ENCODE measurements at regions not wholly inside any gene's neighbourhood (a gene's known extent, or its start where the extent isn't known, plus 50 kb on each side); places are given as distances from the start of the nearest gene placed in this dataset.
A peak's percentile ranks its signal among the peaks of the same experiment; 100 is the strongest.

- Histone ChIP-seq H3K4me3 (ENCODE audit: insufficient read depth, low read length) (no peak overlapping the region), H3K4me1 (ENCODE audit: insufficient read depth, low read length) (peaks cover 15% of the 10 kb centered on the region), H3K27me3 (ENCODE audit: insufficient read depth, low read length) (no peaks in the 10 kb centered on the region), H2AFZ (ENCODE audit: low read length) (no peak overlapping the region), H3K27ac (ENCODE audit: low read depth, low read length) (peak overlapping the region; percentile 59), H3K36me3 (ENCODE audit: insufficient read depth, low read length) (no peaks in the 10 kb centered on the region), H3K9me3 (ENCODE audit: low read depth, low read length) (no peaks in the 10 kb centered on the region), H3K4me2 (ENCODE audit: insufficient read depth, low read length) (no peak overlapping the region), H4K20me1 (ENCODE audit: insufficient read depth, low read length) (no peaks in the 10 kb centered on the region), H3K79me2 (ENCODE audit: insufficient read depth, low read length) (no peaks in the 10 kb centered on the region)
- TF ChIP-seq CTCF (IDR thresholded peaks at IDR 0.05; ENCODE audit: extremely low read depth, low read depth, low read length), result no peak
- DNase-seq (ENCODE audit: insufficient read length, low spot score, missing footprints), result no peak
Observed at GRCh38 chr1:70767377-70767776, 280.2 kb downstream of the PTGER3 start.

DNA sequence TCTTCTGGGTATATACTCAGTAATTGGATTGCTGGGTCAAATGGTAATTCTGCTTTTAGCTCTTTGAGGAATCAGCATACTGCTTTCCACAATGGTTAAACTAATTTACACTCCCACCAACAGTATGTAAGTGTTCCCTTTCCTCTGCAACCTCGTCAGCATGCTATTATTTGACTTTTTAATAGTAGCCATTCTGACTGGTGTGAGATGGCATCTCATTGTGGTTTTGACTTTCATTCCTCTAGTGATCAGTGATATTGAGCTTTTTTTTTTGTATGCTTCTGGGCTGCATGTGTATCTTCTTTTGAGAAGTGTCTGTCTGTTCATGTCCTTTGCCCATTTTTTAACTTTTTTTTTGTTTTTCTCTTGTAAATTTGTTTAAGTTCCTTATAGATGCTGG is 279.4 kb downstream of the PTGER3 start:
- DNase-seq (ENCODE audit: insufficient read length, low spot score, missing footprints), result no peak
- H3K4me1 ChIP-seq (ENCODE audit: insufficient read depth, low read length), result peaks cover 15% of the 10 kb centered on the region
- H3K9me3 ChIP-seq (ENCODE audit: low read depth, low read length), result no peaks in the 10 kb centered on the region
- H2AFZ ChIP-seq (ENCODE audit: low read length), result no peak overlapping the region
- H3K79me2 ChIP-seq (ENCODE audit: insufficient read depth, low read length), result no peaks in the 10 kb centered on the region
- no peak overlapping the region for H3K4me2 ChIP-seq (ENCODE audit: insufficient read depth, low read length)
- no peaks in the 10 kb centered on the region for H4K20me1 ChIP-seq (ENCODE audit: insufficient read depth, low read length)
- H3K36me3 ChIP-seq (ENCODE audit: insufficient read depth, low read length), result no peaks in the 10 kb centered on the region
- TF ChIP-seq CTCF (IDR thresholded peaks at IDR 0.05; ENCODE audit: extremely low read depth, low read depth, low read length), result no peak
- H3K27ac ChIP-seq (ENCODE audit: low read depth, low read length), result no peak overlapping the region
- no peak overlapping the region for H3K4me3 ChIP-seq (ENCODE audit: insufficient read depth, low read length)
- no peaks in the 10 kb centered on the region for H3K27me3 ChIP-seq (ENCODE audit: insufficient read depth, low read length)

GRCh38 chr1:70778056-70778762 is 269.4 kb downstream of the PTGER3 start:
- Histone ChIP-seq H3K27me3 (ENCODE audit: insufficient read depth, low read length) (no peaks in the 10 kb centered on the region), H2AFZ (ENCODE audit: low read length) (no peak overlapping the region), H3K4me1 (ENCODE audit: insufficient read depth, low read length) (peaks cover 13% of the 10 kb centered on the region), H3K36me3 (ENCODE audit: insufficient read depth, low read length) (no peaks in the 10 kb centered on the region), H3K9me3 (ENCODE audit: low read depth, low read length) (no peaks in the 10 kb centered on the region), H3K4me2 (ENCODE audit: insufficient read depth, low read length) (no peak overlapping the region), H4K20me1 (ENCODE audit: insufficient read depth, low read length) (no peaks in the 10 kb centered on the region), H3K79me2 (ENCODE audit: insufficient read depth, low read length) (no peaks in the 10 kb centered on the region), H3K4me3 (ENCODE audit: insufficient read depth, low read length) (no peak overlapping the region), H3K27ac (ENCODE audit: low read depth, low read length) (peak overlapping the region; percentile 38)
- no peak for TF ChIP-seq CTCF (IDR thresholded peaks at IDR 0.05; ENCODE audit: extremely low read depth, low read depth, low read length)
- DNase-seq (ENCODE audit: insufficient read length, low spot score, missing footprints), result no peak

DNA sequence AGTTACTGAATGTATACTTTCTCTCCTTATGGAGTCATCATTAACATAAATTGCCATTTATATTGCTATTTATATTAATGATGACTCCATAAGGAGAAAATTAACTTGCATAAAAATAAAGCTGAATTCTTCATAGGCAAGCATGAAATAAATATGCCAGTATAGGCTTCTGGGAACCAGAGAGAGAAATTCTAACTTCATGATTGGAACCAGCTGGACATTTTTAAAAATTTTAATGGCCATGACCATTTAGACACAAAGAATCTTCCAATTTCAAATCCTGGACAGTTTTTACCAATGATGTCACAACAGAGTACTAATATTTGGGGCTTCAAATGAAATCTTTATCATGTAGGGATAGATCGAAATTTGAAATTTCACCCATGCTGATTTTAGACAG is 268.7 kb downstream of the PTGER3 start:
- no peak for DNase-seq (ENCODE audit: insufficient read length, low spot score, missing footprints)
- H3K36me3 ChIP-seq (ENCODE audit: insufficient read depth, low read length), result no peaks in the 10 kb centered on the region
- H3K4me2 ChIP-seq (ENCODE audit: insufficient read depth, low read length), result no peak overlapping the region
- H2AFZ ChIP-seq (ENCODE audit: low read length), result no peak overlapping the region
- H3K4me3 ChIP-seq (ENCODE audit: insufficient read depth, low read length), result no peak overlapping the region
- H3K79me2 ChIP-seq (ENCODE audit: insufficient read depth, low read length), result no peaks in the 10 kb centered on the region
- no peaks in the 10 kb centered on the region for H4K20me1 ChIP-seq (ENCODE audit: insufficient read depth, low read length)
- H3K27me3 ChIP-seq (ENCODE audit: insufficient read depth, low read length), result no peaks in the 10 kb centered on the region
- no peaks in the 10 kb centered on the region for H3K9me3 ChIP-seq (ENCODE audit: low read depth, low read length)
- peaks cover 13% of the 10 kb centered on the region for H3K4me1 ChIP-seq (ENCODE audit: insufficient read depth, low read length)
- no peak for TF ChIP-seq CTCF (IDR thresholded peaks at IDR 0.05; ENCODE audit: extremely low read depth, low read depth, low read length)
- peak overlapping the region; percentile 38 for H3K27ac ChIP-seq (ENCODE audit: low read depth, low read length)

Measured in osteoblast (primary cell).